IPS-20b (cell line): ENCODE measurements at regions not wholly inside any gene's neighbourhood (a gene's known extent, or its start where the extent isn't known, plus 50 kb on each side); places are given as distances from the start of the nearest gene placed in this dataset.

Experiments used
- H3K27ac ChIP-seq: one replicate; pipeline ENCODE4 v1.5.1; 2013; ENCODE audit warnings: low read length
- H3K27me3 ChIP-seq: 2 replicates; pipeline ENCODE4 v1.6.1; 2013; ENCODE audit warnings: mild to moderate bottlenecking, low read length, inconsistent platforms; ENCODE audit not compliant: insufficient read depth
- H3K36me3 ChIP-seq: 2 replicates; pipeline ENCODE4 v1.6.1; 2013; ENCODE audit warnings: low read depth, mild to moderate bottlenecking, inconsistent platforms, low read length, moderate library complexity; ENCODE audit not compliant: insufficient read depth
- H3K4me1 ChIP-seq: 2 replicates; pipeline ENCODE4 v1.6.1; 2013; ENCODE audit warnings: mild to moderate bottlenecking, control low read depth, inconsistent platforms, low read length, moderate library complexity; ENCODE audit not compliant: insufficient read depth
- H3K4me3 ChIP-seq: 2 replicates; pipeline ENCODE4 v1.5.1; 2013; ENCODE audit warnings: mild to moderate bottlenecking, low read length, inconsistent platforms
- H3K9ac ChIP-seq: 2 replicates; pipeline ENCODE4 v1.6.1; 2013; ENCODE audit warnings: low read depth, mild to moderate bottlenecking, inconsistent platforms, low read length, moderate library complexity
- H3K9me3 ChIP-seq: 2 replicates; pipeline ENCODE4 v1.6.1; 2013; ENCODE audit warnings: mild to moderate bottlenecking, low read depth, low read length, inconsistent platforms; ENCODE audit not compliant: insufficient read depth

GRCh38 chr16:48978501-48978900, 303.1 kb downstream of the CBLN1 start:
- no peaks in the 10 kb centered on the region for H3K9me3 ChIP-seq
- H3K4me1 ChIP-seq, result no peaks in the 10 kb centered on the region
- H3K27ac ChIP-seq, result no peak overlapping the region
- H3K9ac ChIP-seq, result no peak overlapping the region
- no peak overlapping the region for H3K4me3 ChIP-seq
- H3K36me3 ChIP-seq, result no peaks in the 10 kb centered on the region
- H3K27me3 ChIP-seq, result no peaks in the 10 kb centered on the region

- no peaks in the 10 kb centered on the region for H3K27me3 ChIP-seq
Measured at GRCh38 chr16:48972236-48972635, 309.4 kb downstream of the CBLN1 start.

GRCh38 chr16:48971571-48972077, 310.0 kb downstream of the CBLN1 start:
- H3K9ac ChIP-seq, result no peak overlapping the region
- no peaks in the 10 kb centered on the region for H3K9me3 ChIP-seq
- H3K27ac ChIP-seq, result no peak overlapping the region
- H3K4me1 ChIP-seq, result 0 out of 2 replicates have a peak, but pooled peaks cover 5% of the 10 kb centered on the region
- no peak overlapping the region for H3K4me3 ChIP-seq
- H3K36me3 ChIP-seq, result no peaks in the 10 kb centered on the region
- H3K27me3 ChIP-seq, result no peaks in the 10 kb centered on the region

More at GRCh38 chr16:48972236-48972635, 309.4 kb downstream of the CBLN1 start:
- no peak overlapping the region for H3K4me3 ChIP-seq
- H3K36me3 ChIP-seq, result no peaks in the 10 kb centered on the region
- no peak overlapping the region for H3K9ac ChIP-seq
- 0 out of 2 replicates have a peak, but pooled peaks cover 5% of the 10 kb centered on the region for H3K4me1 ChIP-seq
- no peaks in the 10 kb centered on the region for H3K9me3 ChIP-seq
- H3K27ac ChIP-seq, result no peak overlapping the region

GRCh38 chr16:48970216-48970615, 311.4 kb downstream of the CBLN1 start:
- H3K9me3 ChIP-seq, result no peaks in the 10 kb centered on the region
- no peaks in the 10 kb centered on the region for H3K27me3 ChIP-seq
- H3K36me3 ChIP-seq, result no peaks in the 10 kb centered on the region
- H3K27ac ChIP-seq, result no peak overlapping the region
- no peak overlapping the region for H3K4me3 ChIP-seq
- H3K4me1 ChIP-seq, result 0 out of 2 replicates have a peak, but pooled peaks cover 5% of the 10 kb centered on the region
- H3K9ac ChIP-seq, result no peak overlapping the region

GRCh38 chr16:48969611-48970010, 312.0 kb downstream of the CBLN1 start:
- H3K36me3 ChIP-seq, result no peaks in the 10 kb centered on the region
- 0 out of 2 replicates have a peak, but pooled peaks cover 5% of the 10 kb centered on the region for H3K4me1 ChIP-seq
- H3K27me3 ChIP-seq, result no peaks in the 10 kb centered on the region
- no peaks in the 10 kb centered on the region for H3K9me3 ChIP-seq
- H3K27ac ChIP-seq, result no peak overlapping the region
- no peak overlapping the region for H3K4me3 ChIP-seq
- H3K9ac ChIP-seq, result no peak overlapping the region

- H3K9me3 ChIP-seq, result no peaks in the 10 kb centered on the region; the same call in 1 of the 2 replicates
- H3K27ac ChIP-seq, result no peak overlapping the region
- no peaks in the 10 kb centered on the region for H3K4me1 ChIP-seq
- H3K9ac ChIP-seq, result no peak overlapping the region
- H3K27me3 ChIP-seq, result peaks cover 12% of the 10 kb centered on the region; the same call in 1 of the 2 replicates
- H3K36me3 ChIP-seq, result no peaks in the 10 kb centered on the region
- no peak overlapping the region for H3K4me3 ChIP-seq
Measured at GRCh38 chr16:48965386-48965785, 316.3 kb downstream of the CBLN1 start.

- Histone ChIP-seq H3K36me3 (no peaks in the 10 kb centered on the region), H3K4me1 (no peaks in the 10 kb centered on the region), H3K27ac (no peak overlapping the region), H3K4me3 (no peak overlapping the region), H3K9me3 (no peaks in the 10 kb centered on the region; the same call in 1 of the 2 replicates), H3K27me3 (peaks cover 20% of the 10 kb centered on the region; the same call in 1 of the 2 replicates), H3K9ac (no peak overlapping the region)
Measured at GRCh38 chr16:48963901-48964615, 317.6 kb downstream of the CBLN1 start.

GRCh38 chr16:48963306-48963705, 318.3 kb downstream of the CBLN1 start:
- H3K9me3 ChIP-seq, result no peaks in the 10 kb centered on the region; the same call in 1 of the 2 replicates
- H3K9ac ChIP-seq, result no peak overlapping the region
- peaks cover 21% of the 10 kb centered on the region; the same call in 1 of the 2 replicates for H3K27me3 ChIP-seq
- no peaks in the 10 kb centered on the region for H3K36me3 ChIP-seq
- H3K4me1 ChIP-seq, result no peaks in the 10 kb centered on the region
- H3K27ac ChIP-seq, result no peak overlapping the region
- no peak overlapping the region for H3K4me3 ChIP-seq

GRCh38 chr16:48961546-48961945, 320.1 kb downstream of the CBLN1 start:
- H3K36me3 ChIP-seq, result no peaks in the 10 kb centered on the region
- H3K27ac ChIP-seq, result no peak overlapping the region
- H3K27me3 ChIP-seq, result peaks cover 21% of the 10 kb centered on the region; the same call in 1 of the 2 replicates
- no peaks in the 10 kb centered on the region; the same call in 1 of the 2 replicates for H3K9me3 ChIP-seq
- H3K4me3 ChIP-seq, result no peak overlapping the region
- no peak overlapping the region for H3K9ac ChIP-seq
- H3K4me1 ChIP-seq, result no peaks in the 10 kb centered on the region

- Histone ChIP-seq H3K36me3 (no peaks in the 10 kb centered on the region), H3K4me3 (no peak overlapping the region), H3K27ac (no peak overlapping the region), H3K4me1 (no peaks in the 10 kb centered on the region), H3K27me3 (peaks cover 21% of the 10 kb centered on the region; the same call in 1 of the 2 replicates), H3K9ac (no peak overlapping the region), H3K9me3 (no peaks in the 10 kb centered on the region; the same call in 1 of the 2 replicates)
Measured at GRCh38 chr16:48960830-48961229, 320.8 kb downstream of the CBLN1 start.

- Histone ChIP-seq H3K27ac (no peak overlapping the region), H3K36me3 (no peaks in the 10 kb centered on the region), H3K27me3 (peaks cover 21% of the 10 kb centered on the region; the same call in 1 of the 2 replicates), H3K4me1 (no peaks in the 10 kb centered on the region), H3K9me3 (no peaks in the 10 kb centered on the region; the same call in 1 of the 2 replicates), H3K9ac (no peak overlapping the region), H3K4me3 (no peak overlapping the region)
Measured at GRCh38 chr16:48959747-48960146, 321.9 kb downstream of the CBLN1 start.

GRCh38 chr16:48959204-48959603, 322.4 kb downstream of the CBLN1 start:
- H3K27me3 ChIP-seq, result peaks cover 21% of the 10 kb centered on the region; the same call in 1 of the 2 replicates
- no peaks in the 10 kb centered on the region for H3K4me1 ChIP-seq
- no peaks in the 10 kb centered on the region; the same call in 1 of the 2 replicates for H3K9me3 ChIP-seq
- no peak overlapping the region for H3K27ac ChIP-seq
- no peak overlapping the region for H3K9ac ChIP-seq
- H3K36me3 ChIP-seq, result no peaks in the 10 kb centered on the region
- no peak overlapping the region for H3K4me3 ChIP-seq
